OCI-LY7 (cell line): ENCODE measurements at regions not wholly inside any gene's neighbourhood (a gene's known extent, or its start where the extent isn't known, plus 50 kb on each side); places are given as distances from the start of the nearest gene placed in this dataset.

Experiments used
- BruUV-seq: library from RNA; stranded (reverse); fragments of 400-500 nt; replicated peaks from 2 replicates; lab custom pipeline; 2021; lab: Mats Ljungman, UMichigan
- CTCF ChIA-PET: fragments of 300-600 bp; sonication (Branson Sonifier 250); formaldehyde crosslinking; loops from one replicate; lab custom pipeline; 2022; ENCODE audit warnings: antibody characterized with exemption; ENCODE audit not compliant: unreplicated experiment; lab: Charles Lee
- POLR2A ChIA-PET: fragments of 300-600 bp; sonication (Branson Sonifier 250); formaldehyde crosslinking; loops from one replicate; lab custom pipeline; 2022; ENCODE audit warnings: antibody characterized with exemption; lab: Charles Lee
- DNase-seq: peaks from one replicate; pipeline ENCODE4 v3.0.0-alpha.2; 2015; ENCODE audit warnings: low spot score
- H2AFZ ChIP-seq: fragments of 200-600 bp; sonication (generic), shearing (Covaris generic); 2 replicates; pipeline ENCODE4 v1.6.1; 2014; ENCODE audit warnings: mild to moderate bottlenecking, antibody characterized with exemption, low read length, moderate library complexity
- H3K27ac ChIP-seq: fragments of 200-600 bp; sonication (generic); 2 replicates; pipeline ENCODE4 v1.5.1; 2014; ENCODE audit warnings: mixed run types, low read depth, mild to moderate bottlenecking, moderate library complexity, low read length, inconsistent platforms; ENCODE audit not compliant: poor library complexity, severe bottlenecking
- H3K36me3 ChIP-seq: fragments of 200-600 bp; sonication (generic); 2 replicates; pipeline ENCODE4 v1.6.1; 2014; ENCODE audit warnings: mild to moderate bottlenecking, antibody characterized with exemption, low read length, moderate library complexity, mixed read lengths; ENCODE audit not compliant: insufficient read depth
- H3K4me1 ChIP-seq: fragments of 200-600 bp; sonication (generic); 2 replicates; pipeline ENCODE4 v1.5.1; 2014; ENCODE audit warnings: mild to moderate bottlenecking, low read length; ENCODE audit not compliant: insufficient read depth, poor library complexity, severe bottlenecking
- H3K4me2 ChIP-seq: fragments of 200-600 bp; sonication (generic); 2 replicates; pipeline ENCODE4 v1.6.1; 2014; ENCODE audit warnings: mild to moderate bottlenecking, low read length
- H3K4me3 ChIP-seq: fragments of 200-600 bp; sonication (generic); 2 replicates; pipeline ENCODE4 v1.5.1; 2014; ENCODE audit warnings: mild to moderate bottlenecking, low read depth, low read length; ENCODE audit not compliant: poor library complexity, severe bottlenecking
- H3K79me2 ChIP-seq: fragments of 200-600 bp; sonication (generic); 2 replicates; pipeline ENCODE4 v1.6.1; 2016; ENCODE audit warnings: low read depth, mild to moderate bottlenecking, low read length, moderate library complexity, mixed read lengths; ENCODE audit not compliant: insufficient read depth
- H3K9me2 ChIP-seq: fragments of 200-600 bp; sonication (generic); 2 replicates; pipeline ENCODE4 v1.6.1; 2016; ENCODE audit warnings: mild to moderate bottlenecking, low read length, mixed read lengths; ENCODE audit not compliant: insufficient read depth
- H3K9me3 ChIP-seq: fragments of 200-600 bp; sonication (generic); 2 replicates; pipeline ENCODE4 v1.6.1; 2014; ENCODE audit warnings: mild to moderate bottlenecking, mixed run types, low read length, mixed read lengths
- H4K20me1 ChIP-seq: fragments of 200-600 bp; sonication (generic); 2 replicates; pipeline ENCODE4 v1.6.1; 2014; ENCODE audit warnings: mild to moderate bottlenecking, antibody characterized with exemption, low read length, moderate library complexity, mixed read lengths; ENCODE audit not compliant: insufficient read depth
- CTCF ChIP-seq: fragments of 200-600 bp; sonication (generic); conservative IDR thresholded peaks from 2 replicates; pipeline ENCODE4 v1.5.1; 2014; ENCODE audit warnings: mild to moderate bottlenecking, antibody characterized with exemption, low read length, moderate library complexity, mixed read lengths
- EZH2phosphoT487 ChIP-seq: fragments of 200-600 bp; sonication (generic); IDR thresholded peaks from 2 replicates; pipeline ENCODE4 v1.6.1; 2018; ENCODE audit warnings: low read depth, borderline replicate concordance, mild to moderate bottlenecking, mixed run types, antibody characterized with exemption, low read length, moderate library complexity, mixed read lengths
- intact Hi-C: fragments of 100-400 bp; cut with micrococcal nuclease; formaldehyde crosslinking; loops from one replicate; pipeline ENCODE4 v1.10.0; 2022; ENCODE audit not compliant: unreplicated experiment

DNA sequence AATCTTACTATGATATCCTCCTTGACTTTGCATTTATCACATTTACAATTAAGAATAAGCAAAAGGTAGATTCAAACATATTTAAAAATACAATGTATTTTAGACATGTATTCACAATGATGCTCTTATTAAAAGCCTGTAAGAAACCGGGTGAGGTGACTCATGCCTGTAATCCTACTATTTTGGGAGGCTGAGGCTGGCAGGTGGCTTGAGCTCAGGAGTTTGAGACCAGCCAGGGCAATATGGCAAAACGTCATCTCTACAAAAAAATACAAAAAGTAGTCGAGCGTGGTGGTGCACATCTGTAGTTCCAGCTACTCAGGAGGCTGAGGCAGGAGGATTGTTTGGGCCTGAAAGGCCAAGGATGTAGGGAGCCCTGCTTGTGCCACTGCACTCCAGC, 618.4 kb downstream of the CDH18 start:
- no peaks in the 10 kb centered on the region for H3K9me2 ChIP-seq
- POLR2A ChIA-PET = interaction anchor here (1.2 to 1.3 kb wide), 2 partner anchors 8 to 11 kb away, joined by 3 to 4 read pairs; no protein-coding TSS in a partner anchor
- H3K4me2 ChIP-seq = no peak overlapping the region
- no peak for DNase-seq
- CTCF ChIA-PET = no interaction called here
- no peaks in the 10 kb centered on the region for H3K9me3 ChIP-seq
- no peaks in the 10 kb centered on the region for H3K36me3 ChIP-seq
- H4K20me1 ChIP-seq = no peaks in the 10 kb centered on the region
- intact Hi-C loops = no loop called here
- H3K4me3 ChIP-seq = no peak overlapping the region
- peak overlapping the region; percentile 68; the same call in 1 of the 2 replicates for H2AFZ ChIP-seq
- BruUV-seq = no TSS peak
- H3K4me1 ChIP-seq = peaks cover 21% of the 10 kb centered on the region
- TF ChIP-seq EZH2phosphoT487 = no peak
- TF ChIP-seq CTCF = no peak
- H3K27ac ChIP-seq = no peak overlapping the region
- H3K79me2 ChIP-seq = no peaks in the 10 kb centered on the region

- intact Hi-C loops = no loop called here
- BruUV-seq = no TSS peak
Measured at GRCh38 chr5:19370655-19371386, 617.2 kb downstream of the CDH18 start.

More at GRCh38 chr5:19370655-19371386, 617.2 kb downstream of the CDH18 start:
- no peaks in the 10 kb centered on the region for H3K9me3 ChIP-seq
- H3K4me1 ChIP-seq = peaks cover 13% of the 10 kb centered on the region
- no peaks in the 10 kb centered on the region for H3K9me2 ChIP-seq
- H3K27ac ChIP-seq = no peak overlapping the region
- TF ChIP-seq CTCF = no peak
- no peak for TF ChIP-seq EZH2phosphoT487
- no peak overlapping the region for H3K4me3 ChIP-seq
- no peaks in the 10 kb centered on the region for H3K79me2 ChIP-seq
- no peaks in the 10 kb centered on the region for H4K20me1 ChIP-seq
- H3K4me2 ChIP-seq = no peak overlapping the region
- H3K36me3 ChIP-seq = no peaks in the 10 kb centered on the region
- ChIA-PET POLR2A (interaction anchor here (0.7 kb wide), 1 partner anchor 113 kb away, joined by 3 read pairs; no protein-coding TSS in a partner anchor), CTCF (no interaction called here)
- peak overlapping the region; percentile 59; the same call in 1 of the 2 replicates for H2AFZ ChIP-seq
- no peak for DNase-seq
